HG03565 (cell line): ENCODE measurements at regions not wholly inside any gene's neighbourhood (a gene's known extent, or its start where the extent isn't known, plus 50 kb on each side); places are given as distances from the start of the nearest gene placed in this dataset.
A peak's percentile ranks its signal among the peaks of the same experiment; 100 is the strongest.

ENCODE experiments used
- ATAC-seq: cut with Tn5 transposase; IDR thresholded peaks from one replicate; pipeline ENCODE4 v1.9.1; 2021; ENCODE audit warnings: mild to moderate bottlenecking, moderate library complexity; ENCODE audit not compliant: unreplicated experiment

GRCh38 chr3:5426094-5426883, 238.8 kb downstream of the EDEM1 start:
- peak; percentile 37 for ATAC-seq

GRCh38 chr3:5427021-5427420, 239.5 kb downstream of the EDEM1 start:
- no peak for ATAC-seq

- ATAC-seq = no peak
These were observed 240.4 kb downstream of the EDEM1 start for GRCh38 chr3:5427938-5428337.

GRCh38 chr3:5428607-5429516, 241.4 kb downstream of the EDEM1 start:
- peak; percentile 90 for ATAC-seq

GRCh38 chr3:5429517-5429890, 242.0 kb downstream of the EDEM1 start:
- ATAC-seq = no peak

GRCh38 chr3:5430701-5431100, 243.2 kb downstream of the EDEM1 start:
- ATAC-seq = no peak

GRCh38 chr3:5431146-5431545, 243.6 kb downstream of the EDEM1 start:
- ATAC-seq = no peak

- ATAC-seq = no peak
These were observed 244.4 kb downstream of the EDEM1 start for GRCh38 chr3:5431811-5432378.

GRCh38 chr3:5437296-5437782, 249.8 kb downstream of the EDEM1 start:
- ATAC-seq = no peak

- no peak for ATAC-seq
These were observed 250.3 kb downstream of the EDEM1 start for GRCh38 chr3:5437783-5438323.

- no peak for ATAC-seq
These were observed 253.9 kb downstream of the EDEM1 start for GRCh38 chr3:5441401-5441800.

GRCh38 chr3:5442106-5442785, 254.7 kb downstream of the EDEM1 start:
- no peak for ATAC-seq

GRCh38 chr3:5442786-5443138, 255.3 kb downstream of the EDEM1 start:
- no peak for ATAC-seq

- no peak for ATAC-seq
These were observed 256.7 kb downstream of the EDEM1 start for GRCh38 chr3:5444253-5444652.

- ATAC-seq = no peak
These were observed 258.2 kb downstream of the EDEM1 start for GRCh38 chr3:5445676-5446201.

GRCh38 chr3:5448246-5448645, 260.7 kb downstream of the EDEM1 start:
- ATAC-seq = no peak

GRCh38 chr3:5448816-5449215, 261.3 kb downstream of the EDEM1 start:
- ATAC-seq = no peak

GRCh38 chr3:5456199-5456598, 268.7 kb downstream of the EDEM1 start:
- ATAC-seq = peak; percentile 74

GRCh38 chr3:5458526-5458925, 271.0 kb downstream of the EDEM1 start:
- ATAC-seq = no peak

GRCh38 chr3:5462086-5462485, 274.6 kb downstream of the EDEM1 start:
- ATAC-seq = no peak
